Left cardiac atrium (tissue), 4 donors: ENCODE measurements at regions not wholly inside any gene's neighbourhood (a gene's known extent, or its start where the extent isn't known, plus 50 kb on each side); places are given as distances from the start of the nearest gene placed in this dataset.
"Not testable (repeated sequence)": the region's sequence is repeated elsewhere in the genome, so short reads cannot be mapped to it uniquely, and the experiment has no call there.

Experiments
- ATAC-seq, 2 donors: fragments of 200-7000 bp; cut with Tn5 transposase; one replicate each; pipeline ENCODE4 v1.9.1; 2020; ENCODE audit warnings: mild to moderate bottlenecking in 2 of 2, moderate library complexity in 2 of 2
- DNase-seq: peaks from one replicate; pipeline ENCODE4 v3.0.0-alpha.2; 2020
- intact Hi-C, 2 donors: fragments of 100-400 bp; cut with DNase I; formaldehyde crosslinking; loops; one replicate each; pipeline versions ENCODE4 v1.14.1 to v1.15.1; 2022 to 2023
- donor health status: DM: no; HTN: yes; CAD: no.
- donor health status: DM: no; HTN: yes; CAD: no; lungs with severe emphysema.
- donor health status: DM: yes; HTN: yes; CAD: no.
- donor health status: Dilated cardiomyopathy.

DNA sequence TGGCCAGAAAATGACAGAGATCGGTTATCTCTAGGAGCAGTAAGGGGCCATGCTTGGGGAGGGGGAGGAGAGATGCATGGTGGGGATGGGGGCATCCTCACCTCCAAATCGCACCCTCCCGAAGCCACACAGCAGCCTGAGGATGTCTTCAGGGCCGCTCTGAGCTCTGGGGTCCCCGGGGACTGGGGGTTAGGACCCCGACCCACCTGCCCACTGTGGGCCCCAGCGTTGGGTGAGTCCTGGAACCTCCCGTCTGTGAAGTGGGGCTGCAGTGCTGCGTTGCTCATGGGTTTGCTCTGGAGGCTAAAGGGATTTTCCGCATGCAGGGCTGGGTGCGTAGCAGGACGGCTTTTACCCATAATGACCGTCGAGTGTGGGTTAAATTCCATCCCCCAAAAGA is 1046.3 kb downstream of the BRD1 start:
- intact Hi-C loops: no loop called here

DNA sequence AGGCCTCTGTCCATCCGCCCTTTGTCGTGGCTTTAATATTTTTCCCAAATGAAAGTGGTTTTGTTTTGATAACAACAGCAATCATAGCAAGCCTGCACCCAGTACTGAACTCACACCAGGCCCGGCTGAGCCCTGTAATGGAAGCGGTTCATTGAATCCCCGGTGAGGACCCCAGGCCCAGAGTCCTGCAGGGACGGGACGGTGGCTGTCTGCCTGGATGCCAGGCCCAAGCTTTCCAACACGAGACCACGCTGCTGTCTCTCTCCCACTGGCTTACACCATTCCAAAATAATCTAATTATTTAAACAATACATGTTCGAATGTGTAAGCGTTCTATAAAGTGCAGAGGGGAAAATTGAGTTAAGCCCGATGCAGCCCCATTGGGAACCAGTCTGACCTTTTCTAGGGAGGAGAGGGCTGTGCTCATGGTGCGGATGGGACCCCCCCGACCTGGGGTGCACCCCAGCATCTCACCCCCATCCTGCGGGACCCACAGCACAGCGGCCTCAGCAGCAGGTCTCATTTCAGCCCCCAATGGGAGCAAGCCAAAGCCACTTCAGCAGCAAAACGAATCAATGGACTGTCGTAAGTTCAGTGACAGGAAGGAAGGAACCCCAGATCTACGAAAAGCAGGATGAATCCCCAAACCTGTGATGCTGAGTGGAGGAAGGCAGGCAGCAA is 1046.9 kb downstream of the BRD1 start:
- ATAC-seq (no peak), DNase-seq (no peak)
- intact Hi-C loops: no loop called here

More for the DNA sequence above, 1046.3 kb downstream of the BRD1 start:
- DNase-seq (no peak), ATAC-seq (no peak)

GRCh38 chr22:48779661-48780596 is 1047.7 kb downstream of the BRD1 start:
- DNase-seq: no peak
- intact Hi-C loops: no loop called here
- ATAC-seq: no peak

GRCh38 chr22:48779211-48779643 is 1048.4 kb downstream of the BRD1 start:
- ATAC-seq (no peak), DNase-seq (no peak)
- intact Hi-C loops: no loop called here

DNA sequence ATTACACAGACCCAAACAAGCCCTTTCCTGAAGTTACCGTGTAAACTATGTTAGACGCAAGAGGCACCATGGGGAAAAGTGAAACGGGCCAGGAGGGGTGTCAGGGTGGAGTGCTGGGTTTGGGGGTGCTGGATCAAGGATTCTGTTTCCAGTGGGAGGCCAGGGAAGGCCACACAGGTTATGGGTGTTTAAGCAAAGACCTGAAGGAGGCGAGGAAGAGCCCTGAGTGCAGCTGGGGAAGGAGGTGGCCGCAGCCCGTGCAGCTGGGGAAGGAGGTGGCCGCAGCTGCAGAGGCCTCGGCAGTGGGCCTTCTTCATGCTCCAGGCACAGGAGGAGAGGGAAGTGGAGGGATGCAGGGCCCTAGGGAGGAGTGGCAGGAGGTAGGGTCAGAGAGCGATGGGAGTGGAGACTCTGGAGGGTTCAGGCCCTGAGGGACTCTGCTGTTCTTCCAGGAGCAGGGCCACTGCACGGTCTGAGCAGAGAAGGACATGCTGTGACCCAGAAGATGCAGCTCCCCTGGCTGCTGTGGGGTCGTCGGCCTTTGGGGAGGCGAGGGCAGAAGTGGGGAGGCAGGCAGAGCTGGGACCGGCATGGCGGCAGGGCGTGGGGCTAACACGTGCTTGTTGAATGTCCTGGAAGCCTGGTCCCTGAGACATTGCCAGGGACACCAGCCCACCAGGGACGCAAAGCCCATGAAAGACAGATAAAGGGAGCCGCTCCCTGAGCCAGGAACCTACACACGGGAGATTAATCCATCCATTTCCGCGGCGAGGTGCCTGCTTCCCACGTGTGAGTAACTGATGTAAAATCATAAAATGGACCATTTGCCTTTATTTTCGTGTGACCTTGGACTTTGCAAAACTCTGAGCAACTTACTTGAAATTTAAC is 1049.1 kb downstream of the BRD1 start:
- ATAC-seq (no peak), DNase-seq (no peak)
- intact Hi-C loops: no loop called here

GRCh38 chr22:48772286-48772907 is 1055.3 kb downstream of the BRD1 start:
- no peak for ATAC-seq
- no peak for DNase-seq
- intact Hi-C loops: no loop called here

GRCh38 chr22:48765595-48765994 is 1062.1 kb downstream of the BRD1 start:
- intact Hi-C loops: no loop called here
- ATAC-seq (no peak), DNase-seq (no peak)

DNA sequence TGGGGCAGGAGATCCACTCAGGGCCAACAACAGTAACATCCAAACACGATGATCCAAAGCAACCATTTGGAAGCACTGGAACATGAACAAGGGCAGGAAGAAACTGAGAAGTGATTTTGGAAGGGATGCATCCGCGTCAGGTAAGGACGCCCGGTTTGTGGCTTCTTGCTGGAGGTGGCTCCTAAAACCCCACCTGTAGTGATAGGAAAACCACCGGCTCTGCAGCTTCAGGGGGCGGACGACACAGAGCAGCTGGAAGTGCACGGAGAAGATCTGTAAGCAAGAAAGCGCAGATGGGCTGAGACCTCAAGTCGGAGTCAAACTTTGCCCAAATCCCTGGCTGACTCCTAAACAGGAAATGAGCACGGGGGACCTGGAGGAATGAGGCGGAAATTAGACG is 1066.1 kb downstream of the BRD1 start:
- DNase-seq: no peak
- intact Hi-C loops: no loop called here
- ATAC-seq: no peak

DNA sequence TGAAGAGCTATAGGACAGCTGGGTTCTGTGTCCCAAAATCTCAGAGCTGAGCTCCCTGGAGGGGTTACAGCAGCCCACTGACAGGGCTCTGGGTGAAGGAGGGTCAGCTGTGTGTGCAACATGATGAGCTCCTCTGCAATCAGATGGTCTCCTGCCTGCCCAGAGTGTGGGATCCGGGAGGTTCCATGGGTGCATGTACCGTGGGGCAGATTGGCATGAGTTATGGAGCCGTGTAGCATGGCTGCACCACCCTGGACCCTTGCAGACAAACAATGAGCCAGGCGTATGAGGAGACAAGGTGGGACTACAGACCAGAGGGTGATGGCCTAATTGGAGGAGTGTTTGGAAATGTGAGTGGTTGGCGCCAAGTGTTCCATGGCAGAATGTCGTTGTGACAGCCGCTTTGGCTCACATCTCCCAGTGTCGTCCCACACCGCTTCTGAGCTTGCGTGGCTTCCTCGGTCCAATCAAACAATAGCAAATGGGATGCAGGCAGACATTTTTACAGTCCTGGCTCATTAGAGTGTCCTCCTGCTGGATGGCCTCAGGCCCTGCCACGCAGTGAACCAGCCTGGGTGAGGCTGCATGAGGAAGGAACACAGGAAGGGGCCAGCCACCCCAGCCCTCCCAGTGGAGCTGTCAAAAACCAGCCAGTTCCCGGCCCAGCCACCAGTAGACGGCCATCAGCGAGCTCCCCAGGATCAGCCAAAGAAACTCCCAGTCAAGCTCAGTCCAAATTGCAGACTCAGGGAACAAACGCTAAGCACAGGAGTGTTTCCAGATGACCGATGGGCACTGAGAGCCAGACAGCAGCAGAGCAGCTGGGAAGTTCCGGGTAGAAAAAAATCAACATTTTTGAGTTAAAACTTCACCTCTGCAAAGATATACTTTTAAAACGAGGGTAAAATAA is 1066.9 kb downstream of the BRD1 start:
- intact Hi-C loops: no loop called here
- DNase-seq (no peak), ATAC-seq (no peak)

DNA sequence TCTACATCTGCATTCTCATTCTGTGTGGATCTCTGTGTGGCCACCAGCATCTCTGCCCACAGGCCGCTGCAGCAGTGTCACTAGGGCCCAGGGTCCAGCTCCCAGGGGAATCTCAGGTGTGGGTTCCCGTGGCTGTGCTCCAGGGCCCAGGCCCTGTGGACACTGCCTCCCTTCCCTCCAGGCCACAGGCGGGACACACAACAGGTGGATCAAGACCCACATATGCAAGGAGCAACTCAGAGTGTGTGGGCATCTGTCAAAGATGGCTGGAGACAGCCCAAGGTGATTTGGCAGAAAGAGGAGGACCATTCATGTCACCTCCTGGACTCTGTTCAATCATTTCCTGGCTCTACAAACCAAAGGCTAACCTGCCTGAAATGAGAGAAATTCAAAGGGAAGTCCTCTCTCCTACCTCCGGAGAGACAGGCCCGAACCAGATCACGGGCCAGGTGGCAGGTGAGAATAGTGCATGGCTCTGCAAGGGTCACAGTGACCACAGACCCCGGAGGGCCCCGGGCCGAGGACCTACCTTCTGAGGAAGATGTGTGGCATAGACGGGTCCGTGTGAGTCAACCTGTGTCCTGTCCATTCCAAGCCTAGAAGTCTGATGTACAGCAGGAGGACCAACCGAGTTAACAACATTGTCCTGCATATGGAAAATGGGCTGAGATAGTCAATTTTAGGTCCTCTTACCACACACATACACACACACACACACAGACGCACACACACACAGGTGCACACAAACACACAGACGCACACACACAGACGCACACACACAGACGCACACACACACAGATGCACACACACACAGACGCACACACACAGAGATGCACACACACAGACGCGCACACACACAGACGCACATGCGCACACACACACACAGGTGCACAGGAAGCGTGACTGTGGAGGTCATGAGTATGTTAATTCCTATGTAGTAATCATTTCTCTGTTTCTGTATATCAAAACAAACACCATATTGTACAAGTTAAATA is 1068.5 kb downstream of the BRD1 start:
- DNase-seq (no peak), ATAC-seq (no peak)
- intact Hi-C loops: no loop called here

DNA sequence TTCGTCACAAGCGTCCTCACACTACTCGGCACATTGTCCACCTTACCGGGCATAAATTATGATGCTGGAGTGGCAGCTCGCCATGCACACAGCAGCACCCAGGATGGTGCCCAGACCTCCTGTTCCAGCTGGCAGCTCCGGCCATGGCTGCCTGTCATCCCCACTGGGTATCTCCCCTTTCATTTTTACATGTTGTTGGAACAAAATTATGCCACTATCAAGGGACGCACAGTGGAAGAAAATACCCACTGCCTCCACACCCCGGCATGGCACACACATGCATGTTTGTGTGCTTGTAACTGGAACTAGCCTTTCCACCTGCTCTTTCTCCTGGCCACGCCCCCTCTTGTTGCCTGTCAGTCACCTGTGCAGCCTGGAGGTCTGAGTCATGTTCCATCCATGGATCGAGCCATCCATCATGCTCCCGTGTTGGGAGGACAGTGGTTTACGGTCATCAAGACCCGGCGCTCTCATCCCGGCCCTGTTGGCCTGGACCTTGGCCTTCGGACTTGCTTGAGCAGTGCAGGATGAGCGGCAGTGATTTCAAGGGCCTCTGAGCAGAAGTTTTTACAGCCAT is 1069.6 kb downstream of the BRD1 start:
- intact Hi-C loops: no loop called here
- ATAC-seq: no peak
- DNase-seq: no peak

- intact Hi-C loops: no loop called here
- ATAC-seq: no peak
- no peak for DNase-seq
These were observed 1070.1 kb downstream of the BRD1 start for GRCh38 chr22:48757581-48757980.

GRCh38 chr22:48757135-48757534 is 1070.5 kb downstream of the BRD1 start:
- ATAC-seq, intact Hi-C loops, DNase-seq: not testable (repeated sequence)

- no peak for DNase-seq
- ATAC-seq: no peak
- intact Hi-C loops: no loop called here
These were observed 1071.2 kb downstream of the BRD1 start for GRCh38 chr22:48756146-48757111.
